MM.1S (cell line): ENCODE measurements at regions not wholly inside any gene's neighbourhood (a gene's known extent, or its start where the extent isn't known, plus 50 kb on each side); places are given as distances from the start of the nearest gene placed in this dataset.

Source experiments
- DNase-seq: peaks from one replicate; pipeline ENCODE4 v3.0.0-alpha.2; 2015
- H2AFZ ChIP-seq: fragments of 300-600 bp; sonication (generic); 2 replicates; pipeline ENCODE4 v1.6.0; 2016; ENCODE audit warnings: antibody characterized with exemption, low read length
- H3F3A ChIP-seq: fragments of 300-600 bp; sonication (generic); 2 replicates; pipeline ENCODE4 v1.6.1; 2016; ENCODE audit warnings: mild to moderate bottlenecking, antibody characterized with exemption, low read length, moderate library complexity, mixed read lengths; ENCODE audit not compliant: insufficient read depth
- H3K27ac ChIP-seq: fragments of 300-600 bp; sonication (generic); 2 replicates; pipeline ENCODE4 v1.5.1; 2016; ENCODE audit warnings: mild to moderate bottlenecking, low read length
- H3K27me3 ChIP-seq: fragments of 300-600 bp; sonication (generic); replicated peaks from 2 replicates; pipeline ENCODE4 v1.6.0; 2016; ENCODE audit warnings: low read length; ENCODE audit not compliant: insufficient read depth
- H3K36me3 ChIP-seq: fragments of 300-600 bp; sonication (generic); replicated peaks from 2 replicates; pipeline ENCODE4 v1.6.1; 2016; ENCODE audit warnings: mild to moderate bottlenecking, low read length, mixed read lengths; ENCODE audit not compliant: insufficient read depth
- H3K4me1 ChIP-seq: fragments of 300-600 bp; sonication (generic); 2 replicates; pipeline ENCODE4 v1.6.1; 2016; ENCODE audit warnings: low read length, mixed read lengths
- H3K4me2 ChIP-seq: fragments of 300-600 bp; sonication (generic); 2 replicates; pipeline ENCODE4 v1.6.0; 2016; ENCODE audit warnings: low read depth, low read length
- H3K4me3 ChIP-seq: fragments of 300-600 bp; sonication (generic); 2 replicates; pipeline ENCODE4 v1.5.1; 2016; ENCODE audit warnings: low read length, mixed read lengths
- H3K79me2 ChIP-seq: fragments of 300-600 bp; sonication (generic); 2 replicates; pipeline ENCODE4 v1.6.1; 2016; ENCODE audit warnings: mixed run types, low read length, mixed read lengths
- H3K9ac ChIP-seq: fragments of 300-600 bp; sonication (generic); 2 replicates; pipeline ENCODE4 v1.6.1; 2016; ENCODE audit warnings: low read length, mixed read lengths
- H3K9me2 ChIP-seq: fragments of 300-600 bp; sonication (generic); replicated peaks from 2 replicates; pipeline ENCODE4 v1.6.1; 2016; ENCODE audit warnings: mild to moderate bottlenecking, low read length, mixed read lengths; ENCODE audit not compliant: insufficient read depth
- H3K9me3 ChIP-seq: fragments of 300-600 bp; sonication (generic); replicated peaks from 2 replicates; pipeline ENCODE4 v1.6.1; 2016; ENCODE audit warnings: mild to moderate bottlenecking, low read length, mixed read lengths; ENCODE audit not compliant: insufficient read depth
- H4K20me1 ChIP-seq: fragments of 300-600 bp; sonication (generic); 2 replicates; pipeline ENCODE4 v1.6.1; 2016; ENCODE audit warnings: mild to moderate bottlenecking, low read length, moderate library complexity, mixed read lengths; ENCODE audit not compliant: insufficient read depth
- EZH2 ChIP-seq: fragments of 300-600 bp; sonication (generic); optimal IDR thresholded peaks from 2 replicates; pipeline ENCODE3; 2017; ENCODE audit warnings: low read depth, mild to moderate bottlenecking, antibody characterized with exemption, low read length, mixed read lengths
- EZH2phosphoT487 ChIP-seq: fragments of 300-600 bp; sonication (generic); IDR thresholded peaks from 2 replicates; pipeline ENCODE4 v1.6.1; 2018; ENCODE audit warnings: antibody characterized with exemption, low read length
- TF ChIP-seq, protein P1 (sequence below): fragments of 300-600 bp; sonication (generic); IDR thresholded peaks from 2 replicates; pipeline ENCODE4 v1.5.1; 2016; ENCODE audit warnings: antibody characterized with exemption, low read length, mixed read lengths

DNA sequence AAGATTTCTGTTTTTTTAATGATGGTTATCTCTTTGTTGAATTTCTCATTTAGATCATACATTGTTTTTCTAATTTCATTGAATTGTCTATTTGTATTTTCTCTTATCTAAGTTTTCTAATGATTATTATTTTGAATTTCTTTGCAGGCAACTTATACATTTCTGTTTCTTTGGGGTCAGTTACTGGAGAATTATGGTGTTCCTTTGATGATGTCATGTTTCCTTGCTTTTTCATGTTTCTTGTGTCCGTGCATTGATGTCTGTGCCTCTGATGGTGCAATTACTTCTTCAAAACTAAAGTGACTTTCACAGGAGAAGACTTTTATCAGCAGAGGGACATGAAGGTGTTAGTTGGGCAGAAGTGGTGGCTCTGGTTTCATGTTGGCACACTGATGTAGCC is 270.7 kb upstream of the MOCS1 start:
- Histone ChIP-seq H3K4me2 (no peak overlapping the region), H3K9ac (no peak overlapping the region), H3F3A (no peaks in the 10 kb centered on the region), H3K79me2 (no peaks in the 10 kb centered on the region), H3K36me3 (no peaks in the 10 kb centered on the region), H3K4me1 (no peaks in the 10 kb centered on the region), H4K20me1 (no peaks in the 10 kb centered on the region), H3K9me2 (no peaks in the 10 kb centered on the region), H2AFZ (no peak overlapping the region), H3K4me3 (no peak overlapping the region), H3K27me3 (no peaks in the 10 kb centered on the region), H3K9me3 (no peaks in the 10 kb centered on the region), H3K27ac (no peak overlapping the region)
- DNase-seq = no peak
- TF ChIP-seq EZH2phosphoT487 (no peak), EZH2 (no peak)
- TF ChIP-seq, protein P1, sequence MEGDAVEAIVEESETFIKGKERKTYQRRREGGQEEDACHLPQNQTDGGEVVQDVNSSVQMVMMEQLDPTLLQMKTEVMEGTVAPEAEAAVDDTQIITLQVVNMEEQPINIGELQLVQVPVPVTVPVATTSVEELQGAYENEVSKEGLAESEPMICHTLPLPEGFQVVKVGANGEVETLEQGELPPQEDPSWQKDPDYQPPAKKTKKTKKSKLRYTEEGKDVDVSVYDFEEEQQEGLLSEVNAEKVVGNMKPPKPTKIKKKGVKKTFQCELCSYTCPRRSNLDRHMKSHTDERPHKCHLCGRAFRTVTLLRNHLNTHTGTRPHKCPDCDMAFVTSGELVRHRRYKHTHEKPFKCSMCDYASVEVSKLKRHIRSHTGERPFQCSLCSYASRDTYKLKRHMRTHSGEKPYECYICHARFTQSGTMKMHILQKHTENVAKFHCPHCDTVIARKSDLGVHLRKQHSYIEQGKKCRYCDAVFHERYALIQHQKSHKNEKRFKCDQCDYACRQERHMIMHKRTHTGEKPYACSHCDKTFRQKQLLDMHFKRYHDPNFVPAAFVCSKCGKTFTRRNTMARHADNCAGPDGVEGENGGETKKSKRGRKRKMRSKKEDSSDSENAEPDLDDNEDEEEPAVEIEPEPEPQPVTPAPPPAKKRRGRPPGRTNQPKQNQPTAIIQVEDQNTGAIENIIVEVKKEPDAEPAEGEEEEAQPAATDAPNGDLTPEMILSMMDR = no peak

DNA sequence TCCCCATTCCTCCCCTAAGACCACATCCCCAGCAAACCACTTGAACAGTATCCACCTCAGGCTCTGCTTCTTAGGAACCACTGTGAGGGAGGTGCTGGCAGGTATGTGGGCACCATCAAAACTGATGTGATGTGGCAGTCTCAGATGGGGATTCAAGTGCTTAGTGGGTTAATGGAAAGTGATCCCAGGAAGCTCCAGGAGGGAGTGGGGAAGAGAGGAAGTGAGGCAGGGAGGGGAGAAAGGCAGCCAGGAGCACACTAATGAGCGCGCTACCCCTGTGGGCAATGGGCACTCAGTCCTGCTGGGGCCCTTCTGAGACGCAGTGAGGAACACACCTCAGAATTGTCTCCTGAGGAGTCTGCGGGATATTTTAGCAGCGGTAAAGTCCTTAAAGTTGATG is 263.1 kb upstream of the MOCS1 start:
- Histone ChIP-seq H2AFZ (no peak overlapping the region), H3K9me2 (no peaks in the 10 kb centered on the region), H3K36me3 (no peaks in the 10 kb centered on the region), H3K4me1 (no peaks in the 10 kb centered on the region), H3K27ac (no peak overlapping the region), H3K9ac (no peak overlapping the region), H3K4me3 (no peak overlapping the region), H3K4me2 (no peak overlapping the region), H4K20me1 (no peaks in the 10 kb centered on the region), H3K79me2 (no peaks in the 10 kb centered on the region), H3K9me3 (no peaks in the 10 kb centered on the region), H3F3A (no peaks in the 10 kb centered on the region), H3K27me3 (no peaks in the 10 kb centered on the region)
- no peak for DNase-seq
- no peak for TF ChIP-seq EZH2phosphoT487

DNA sequence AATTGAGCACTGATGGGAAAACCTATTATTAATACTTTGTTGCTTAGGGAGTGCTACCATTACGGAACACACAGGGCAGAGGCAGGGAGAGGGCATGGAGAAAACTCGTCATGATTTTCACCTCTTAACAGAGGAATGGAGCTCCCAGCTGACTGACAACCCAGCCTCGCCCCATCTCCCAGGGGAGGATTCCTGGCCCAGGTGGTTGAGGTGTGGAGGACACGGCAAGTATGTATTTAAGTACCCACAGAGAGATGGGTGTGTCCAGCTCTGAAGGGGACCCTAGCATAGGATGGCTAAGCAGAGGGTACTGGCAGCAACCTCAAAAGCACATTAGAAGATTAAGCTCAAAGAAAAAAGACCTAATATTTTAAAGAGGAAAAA is 261.9 kb upstream of the MOCS1 start:
- no peaks in the 10 kb centered on the region for H3F3A ChIP-seq
- no peak for DNase-seq
- H4K20me1 ChIP-seq = no peaks in the 10 kb centered on the region
- H3K4me3 ChIP-seq = no peak overlapping the region
- H3K9ac ChIP-seq = no peak overlapping the region
- H3K27ac ChIP-seq = no peak overlapping the region
- no peaks in the 10 kb centered on the region for H3K9me3 ChIP-seq
- no peaks in the 10 kb centered on the region for H3K27me3 ChIP-seq
- no peaks in the 10 kb centered on the region for H3K79me2 ChIP-seq
- TF ChIP-seq, protein P1 = no peak
- TF ChIP-seq EZH2 = no peak
- TF ChIP-seq EZH2phosphoT487 = no peak
- H3K36me3 ChIP-seq = no peaks in the 10 kb centered on the region
- H3K4me1 ChIP-seq = no peaks in the 10 kb centered on the region
- H2AFZ ChIP-seq = no peak overlapping the region
- H3K9me2 ChIP-seq = no peaks in the 10 kb centered on the region
- no peak overlapping the region for H3K4me2 ChIP-seq

DNA sequence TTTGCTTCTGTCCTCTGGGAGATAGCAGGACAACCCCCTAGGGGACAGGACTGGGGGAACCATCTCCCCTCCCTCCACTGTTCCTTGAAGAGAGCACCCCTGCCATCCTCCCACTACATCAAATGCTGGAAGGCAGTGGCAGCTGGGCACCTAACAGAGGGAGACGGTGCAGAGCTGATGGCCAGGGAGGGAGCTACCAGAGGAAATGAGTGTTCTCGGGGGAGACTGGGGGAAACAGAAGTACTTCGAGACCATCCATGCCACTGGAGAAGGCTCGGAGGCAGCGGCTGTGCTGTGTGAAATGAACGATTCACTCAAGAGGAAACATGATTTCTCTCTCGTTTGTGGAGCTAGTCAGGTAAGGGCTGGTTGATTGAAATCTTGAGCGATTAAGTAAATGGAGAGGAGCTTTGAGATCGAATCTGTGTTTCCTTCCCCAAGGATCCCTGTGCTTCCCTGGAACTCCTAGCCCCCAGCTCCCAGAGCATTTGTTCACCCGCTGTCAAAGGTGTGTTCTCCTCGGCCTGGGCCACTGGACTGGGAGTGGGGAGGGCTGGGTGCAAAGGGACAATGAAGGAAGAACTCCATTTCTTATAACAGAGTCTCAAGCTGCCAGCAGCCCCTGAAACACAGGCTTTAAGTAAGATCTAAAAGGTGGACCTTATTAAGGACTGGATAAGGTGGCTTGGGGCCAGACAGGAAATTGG is 261.3 kb upstream of the MOCS1 start:
- no peak overlapping the region for H3K9ac ChIP-seq
- no peak for DNase-seq
- H3K4me3 ChIP-seq = no peak overlapping the region
- H3K9me2 ChIP-seq = no peaks in the 10 kb centered on the region
- H4K20me1 ChIP-seq = no peaks in the 10 kb centered on the region
- H3K79me2 ChIP-seq = no peaks in the 10 kb centered on the region
- H2AFZ ChIP-seq = no peak overlapping the region
- no peaks in the 10 kb centered on the region for H3F3A ChIP-seq
- H3K9me3 ChIP-seq = no peaks in the 10 kb centered on the region
- H3K4me2 ChIP-seq = no peak overlapping the region
- no peaks in the 10 kb centered on the region for H3K27me3 ChIP-seq
- TF ChIP-seq, protein P1 = no peak
- TF ChIP-seq EZH2phosphoT487 (no peak), EZH2 (no peak)
- no peak overlapping the region for H3K27ac ChIP-seq
- H3K4me1 ChIP-seq = no peaks in the 10 kb centered on the region
- no peaks in the 10 kb centered on the region for H3K36me3 ChIP-seq
